Mesothelial cell of epicardium (in vitro differentiated cells): ENCODE measurements at regions not wholly inside any gene's neighbourhood (a gene's known extent, or its start where the extent isn't known, plus 50 kb on each side); places are given as distances from the start of the nearest gene placed in this dataset.
A peak's percentile ranks its signal among the peaks of the same experiment; 100 is the strongest.

Experiments used
- DNase-seq, 2 experiments: peaks; one replicate each; pipeline ENCODE4 v3.0.0; 2021; ENCODE audit warnings: low spot score in 2 of 2; ENCODE audit not compliant: unreplicated experiment in 2 of 2
- H3K27ac Mint-ChIP-seq: 2 replicates; pipeline ENCODE4 v1.8.0; 2021; ENCODE audit warnings: mixed read lengths
- H3K27me3 Mint-ChIP-seq: 2 replicates; pipeline ENCODE4 v1.8.0; 2021; ENCODE audit warnings: low read depth, mixed read lengths
- H3K36me3 Mint-ChIP-seq: 2 replicates; pipeline ENCODE4 v1.8.0; 2021; ENCODE audit warnings: mixed read lengths
- H3K4me1 Mint-ChIP-seq: 2 replicates; pipeline ENCODE4 v1.8.0; 2021; ENCODE audit warnings: mixed read lengths
- H3K4me3 Mint-ChIP-seq: 2 replicates; pipeline ENCODE4 v1.8.0; 2021; ENCODE audit warnings: mild to moderate bottlenecking, moderate library complexity, mixed read lengths
- H3K9me3 Mint-ChIP-seq: 2 replicates; pipeline ENCODE4 v1.8.0; 2021; ENCODE audit warnings: mixed read lengths
- CTCF ChIP-seq: fragments of 200-600 bp; sonication (generic); IDR thresholded peaks from one replicate; pipeline ENCODE4 v1.5.0; 2021; ENCODE audit warnings: antibody characterized with exemption; ENCODE audit not compliant: unreplicated experiment

GRCh38 chr17:72517413-72518158 lies 396.8 kb downstream of the SOX9 start:
- DNase-seq: no peak
- peaks cover 61% of the 10 kb centered on the region for H3K4me1 Mint-ChIP-seq
- H3K4me3 Mint-ChIP-seq: no peak overlapping the region
- no peaks in the 10 kb centered on the region for H3K27me3 Mint-ChIP-seq
- H3K36me3 Mint-ChIP-seq: no peaks in the 10 kb centered on the region
- no peaks in the 10 kb centered on the region for H3K9me3 Mint-ChIP-seq
- TF ChIP-seq CTCF: no peak
- H3K27ac Mint-ChIP-seq: peak overlapping the region; percentile 90

GRCh38 chr17:72518159-72518732 lies 397.4 kb downstream of the SOX9 start:
- TF ChIP-seq CTCF: no peak
- Mint-ChIP-seq H3K27ac (peak overlapping the region; percentile 90), H3K9me3 (no peaks in the 10 kb centered on the region), H3K27me3 (no peaks in the 10 kb centered on the region), H3K4me1 (peaks cover 61% of the 10 kb centered on the region), H3K4me3 (no peak overlapping the region), H3K36me3 (no peaks in the 10 kb centered on the region)
- DNase-seq: no peak

DNA sequence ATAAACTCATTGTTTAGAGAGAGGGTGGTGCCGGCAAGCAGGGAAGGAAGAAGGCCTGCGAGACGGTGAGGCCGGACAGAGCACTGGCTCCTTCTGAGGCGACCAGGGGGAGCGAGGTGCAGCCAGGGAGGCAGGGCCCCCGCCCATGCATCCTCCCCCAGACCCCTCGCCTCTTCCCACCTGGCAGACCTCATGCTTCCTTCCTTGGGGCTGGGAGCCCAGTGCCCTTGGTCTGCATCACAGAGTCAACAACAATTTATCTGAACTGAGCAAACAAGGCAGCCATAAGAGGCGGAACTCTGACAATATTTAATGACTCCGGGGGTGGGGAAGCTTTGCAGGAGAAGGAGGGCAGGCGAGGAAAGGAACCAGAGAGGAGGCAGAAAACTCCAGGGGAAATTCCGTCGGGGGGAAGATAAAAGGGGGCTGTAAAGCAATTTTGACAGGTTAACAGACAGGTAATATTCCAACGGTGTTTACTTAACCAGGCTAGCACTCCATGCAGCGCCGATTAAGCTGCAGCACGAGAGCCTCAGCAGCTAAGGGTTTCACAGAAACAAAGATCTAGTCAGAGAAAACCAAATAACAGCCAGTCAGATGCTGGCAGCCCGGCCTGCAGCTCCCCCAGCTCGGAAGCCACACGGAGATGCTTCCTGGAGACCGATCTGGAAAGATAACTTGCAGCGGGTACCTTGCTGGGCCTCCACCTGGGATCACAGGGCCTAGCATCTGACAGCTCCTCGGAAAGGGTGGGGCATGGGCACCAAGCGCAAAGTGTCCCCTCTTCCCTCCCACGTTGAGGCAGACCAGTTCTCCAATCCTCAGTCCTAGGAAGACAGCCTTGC lies 398.2 kb downstream of the SOX9 start:
- Mint-ChIP-seq H3K27ac (peak overlapping the region; percentile 90), H3K4me1 (peaks cover 60% of the 10 kb centered on the region), H3K36me3 (no peaks in the 10 kb centered on the region), H3K27me3 (no peaks in the 10 kb centered on the region), H3K4me3 (peak overlapping the region; percentile 14), H3K9me3 (no peaks in the 10 kb centered on the region)
- TF ChIP-seq CTCF: no peak
- peak in 1 of 2 experiments; percentile 58 for DNase-seq

DNA sequence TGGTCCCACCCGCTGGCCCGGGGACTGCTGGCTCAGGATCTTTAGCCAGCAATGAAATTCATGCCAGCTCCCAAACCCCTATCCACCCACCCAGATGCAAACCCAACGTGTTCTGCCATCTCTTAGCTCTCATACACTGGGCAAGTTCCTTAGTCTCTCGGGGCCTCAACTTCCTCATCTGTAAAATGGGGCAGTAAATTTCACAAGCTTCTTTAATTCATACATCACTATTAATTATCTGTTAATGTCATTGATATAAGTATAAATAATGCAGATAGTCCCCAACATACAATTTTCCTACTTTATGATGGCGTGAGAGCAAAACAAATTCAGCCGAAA lies 398.7 kb downstream of the SOX9 start:
- H3K4me3 Mint-ChIP-seq: no peak overlapping the region
- H3K9me3 Mint-ChIP-seq: no peaks in the 10 kb centered on the region
- TF ChIP-seq CTCF: no peak
- no peaks in the 10 kb centered on the region for H3K27me3 Mint-ChIP-seq
- H3K36me3 Mint-ChIP-seq: no peaks in the 10 kb centered on the region
- DNase-seq: no peak
- peak overlapping the region; percentile 90 for H3K27ac Mint-ChIP-seq
- peaks cover 58% of the 10 kb centered on the region for H3K4me1 Mint-ChIP-seq

DNA sequence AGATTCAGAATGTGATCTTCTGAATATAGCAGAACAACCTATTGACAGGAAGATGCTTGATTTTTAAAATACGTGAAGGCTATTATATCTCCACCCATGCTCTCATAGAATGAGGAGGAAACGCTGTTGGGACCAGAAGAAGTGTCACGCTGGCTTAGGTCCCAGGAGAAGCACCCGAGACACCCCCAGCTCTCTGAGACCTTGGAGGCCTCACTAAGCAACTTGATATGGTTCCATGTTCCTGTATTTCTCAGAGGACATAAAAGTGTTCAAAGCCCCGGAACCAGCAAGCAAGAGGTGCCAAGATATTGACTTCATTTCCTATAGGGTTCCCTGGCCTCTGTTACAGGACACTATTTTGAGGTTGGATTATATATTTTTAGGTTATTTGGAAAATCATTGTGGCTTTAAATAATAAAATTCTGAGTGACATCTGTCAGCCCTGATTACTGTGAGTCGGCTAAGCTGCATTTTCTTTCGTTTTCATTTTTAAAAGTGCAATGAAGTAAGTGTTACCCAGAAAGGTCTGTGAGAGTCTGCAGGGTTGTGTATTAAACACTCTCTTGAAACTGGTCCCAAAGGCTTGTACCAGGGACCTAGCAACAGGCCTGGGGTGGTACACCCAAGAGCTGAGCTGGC lies 400.0 kb downstream of the SOX9 start:
- H3K36me3 Mint-ChIP-seq: no peaks in the 10 kb centered on the region
- no peak for TF ChIP-seq CTCF
- no peak for DNase-seq
- H3K4me1 Mint-ChIP-seq: peaks cover 54% of the 10 kb centered on the region
- H3K9me3 Mint-ChIP-seq: no peaks in the 10 kb centered on the region
- H3K27me3 Mint-ChIP-seq: no peaks in the 10 kb centered on the region
- H3K27ac Mint-ChIP-seq: no peak overlapping the region
- H3K4me3 Mint-ChIP-seq: no peak overlapping the region
